SIG-M5 (cell line): ENCODE measurements at regions not wholly inside any gene's neighbourhood (a gene's known extent, or its start where the extent isn't known, plus 50 kb on each side); places are given as distances from the start of the nearest gene placed in this dataset.

ENCODE experiments used
- DNase-seq: peaks from one replicate; lab custom pipeline; 2025; lab: John Stamatoyannopoulos, UW

DNA sequence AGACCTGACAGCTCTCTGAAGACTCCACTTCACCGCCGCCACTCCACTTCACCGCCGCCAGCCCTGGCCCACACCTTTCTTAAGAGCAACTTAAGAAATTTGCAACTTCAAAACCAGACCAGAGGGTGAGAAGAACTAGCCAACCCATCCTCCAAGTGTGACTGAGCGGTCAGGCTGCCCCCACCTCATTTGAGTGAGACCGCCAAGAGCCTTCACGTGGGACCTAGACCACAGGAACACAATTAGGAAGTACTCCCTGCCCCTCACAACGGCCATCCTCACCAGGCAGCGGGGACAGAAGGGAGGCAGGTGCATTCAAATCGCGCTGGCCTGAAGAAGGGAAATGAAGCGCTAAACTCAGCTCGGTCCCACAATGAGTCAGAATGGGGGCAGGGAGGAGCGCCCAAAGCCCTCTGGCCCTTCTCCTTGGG is 156.8 kb upstream of the BCL6 start:
- no peak for DNase-seq

DNA sequence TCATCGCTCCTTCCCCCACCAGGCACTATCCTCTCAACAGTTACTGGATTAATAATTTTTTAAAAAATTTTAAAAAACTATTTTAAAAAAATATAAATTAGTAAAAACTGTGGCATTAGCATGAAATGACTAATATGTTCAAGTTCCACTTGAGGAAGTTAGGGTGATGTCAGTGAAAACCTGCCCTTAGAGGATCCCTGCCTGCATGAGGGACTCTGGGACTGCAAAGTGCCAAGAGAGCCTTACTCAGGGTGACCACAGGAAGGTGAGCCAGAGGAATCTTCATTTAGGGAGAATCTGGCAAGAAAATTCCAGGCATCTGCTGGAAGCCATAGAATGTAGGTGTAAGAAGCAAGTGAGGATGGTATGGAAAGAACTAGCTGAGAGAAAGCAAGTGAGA is 157.7 kb upstream of the BCL6 start:
- no peak for DNase-seq

DNA sequence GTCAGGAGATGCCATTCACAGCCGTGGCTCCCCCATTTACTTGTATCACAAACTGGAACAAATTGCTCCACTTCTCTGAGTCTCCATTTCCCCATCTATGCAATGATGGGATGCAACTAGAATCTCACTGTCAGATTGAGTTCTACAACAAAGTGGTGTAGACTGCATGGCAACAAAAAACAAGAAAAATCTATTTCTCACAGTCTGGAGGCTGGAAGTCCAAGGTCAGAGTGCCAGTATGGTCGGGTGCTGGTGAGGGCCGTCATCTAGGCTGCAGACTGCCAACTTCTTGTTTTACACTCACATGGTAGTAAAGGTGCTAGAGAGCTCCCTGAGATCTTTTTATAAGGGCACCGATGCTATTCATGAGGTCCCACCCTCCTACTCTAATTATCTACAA is 158.4 kb upstream of the BCL6 start:
- DNase-seq: no peak

DNA sequence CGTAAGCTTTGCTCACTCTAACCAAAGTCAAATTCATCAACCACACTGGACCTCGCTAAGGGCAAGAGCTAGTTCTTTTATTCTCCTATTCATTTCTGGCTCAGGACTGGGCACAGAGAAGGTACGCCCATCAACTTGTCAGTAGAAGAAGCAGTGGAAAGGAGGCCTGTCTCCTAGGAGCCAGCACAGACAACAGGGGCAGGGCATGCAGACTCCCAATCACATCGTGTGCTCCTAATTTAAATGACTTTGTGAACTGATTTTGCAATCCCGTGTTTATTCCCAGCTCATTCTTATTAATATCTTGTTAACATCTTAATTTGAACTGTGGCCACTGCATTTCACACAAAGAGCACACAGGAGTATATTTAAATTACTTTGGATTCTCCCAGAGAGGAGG is 161.1 kb upstream of the BCL6 start:
- DNase-seq: no peak

DNA sequence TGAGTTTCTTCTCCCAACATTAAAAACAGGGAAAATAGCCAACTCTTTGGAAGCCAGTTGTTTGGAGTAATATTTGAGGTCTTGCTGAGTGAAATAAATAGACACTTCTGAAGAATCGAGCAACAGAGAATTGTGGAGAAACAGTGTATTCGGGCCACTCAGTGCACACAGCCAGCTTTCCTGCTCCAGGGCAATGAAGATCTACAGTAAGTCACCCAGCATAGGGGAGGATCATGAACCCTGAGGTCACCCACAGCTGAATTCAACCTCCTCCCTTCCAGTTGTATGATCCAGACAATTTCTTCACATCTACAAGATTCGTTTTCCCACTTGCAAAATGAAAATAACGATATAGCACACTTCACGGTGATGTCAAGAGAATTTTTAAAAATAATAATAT is 161.7 kb upstream of the BCL6 start:
- DNase-seq: no peak

DNA sequence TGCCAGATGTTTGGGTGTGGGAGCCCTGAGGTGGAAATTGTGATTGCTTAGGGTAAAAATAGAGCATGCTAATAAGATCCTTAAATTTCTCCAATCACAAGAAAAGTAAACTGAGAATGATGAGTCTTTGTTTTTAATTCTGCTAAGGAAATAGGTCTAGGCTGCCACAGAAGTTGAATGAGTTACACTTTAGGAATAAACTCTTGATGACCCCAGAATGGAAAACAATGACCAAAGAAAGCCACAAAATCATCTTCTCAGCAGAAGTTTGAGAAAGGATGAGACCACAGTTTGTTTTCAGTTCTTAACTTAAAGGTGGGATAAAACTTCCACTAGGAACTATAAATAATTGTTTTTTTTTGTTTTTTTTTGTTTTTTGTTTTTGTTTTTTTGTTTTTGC is 164.6 kb upstream of the BCL6 start:
- DNase-seq: no peak

DNA sequence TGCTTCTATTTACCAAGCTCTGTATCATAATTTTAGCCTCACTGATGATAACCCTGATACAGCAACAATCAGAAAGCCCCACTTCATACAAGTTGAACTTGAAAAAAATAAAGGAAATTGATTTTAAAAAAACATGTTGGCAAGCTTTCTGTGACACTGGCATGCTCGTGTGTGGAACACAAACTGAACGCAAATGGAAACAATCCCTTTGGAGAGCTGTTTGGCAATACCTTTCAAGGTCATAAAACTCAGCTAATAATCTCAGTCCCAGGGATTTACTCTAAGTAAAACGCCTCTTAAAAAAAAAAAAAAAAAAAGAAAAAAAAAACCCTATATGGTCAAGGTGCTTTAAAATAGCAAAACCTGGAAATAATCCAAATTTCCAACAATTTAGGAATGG is 166.7 kb upstream of the BCL6 start:
- no peak for DNase-seq

DNA sequence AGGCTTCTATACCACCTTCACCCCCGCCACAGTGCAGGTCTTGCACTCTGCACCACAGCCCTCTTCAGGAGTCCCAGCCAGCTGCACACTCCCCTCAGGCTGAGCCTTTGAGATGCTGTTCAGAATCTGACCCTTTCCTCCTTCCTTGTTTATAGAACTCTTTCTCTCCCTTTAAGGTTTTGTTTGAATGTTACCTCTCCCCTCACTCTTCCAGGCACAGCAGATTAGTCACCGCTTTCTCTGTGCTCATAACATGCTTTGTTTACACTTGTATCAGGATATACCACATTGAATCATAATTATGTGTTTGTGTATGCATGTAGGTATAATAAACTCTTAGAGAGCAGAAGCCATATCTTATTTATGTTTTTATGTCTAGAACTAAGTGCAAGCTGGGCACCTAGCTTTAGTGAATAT is 168.4 kb upstream of the BCL6 start:
- no peak for DNase-seq

DNA sequence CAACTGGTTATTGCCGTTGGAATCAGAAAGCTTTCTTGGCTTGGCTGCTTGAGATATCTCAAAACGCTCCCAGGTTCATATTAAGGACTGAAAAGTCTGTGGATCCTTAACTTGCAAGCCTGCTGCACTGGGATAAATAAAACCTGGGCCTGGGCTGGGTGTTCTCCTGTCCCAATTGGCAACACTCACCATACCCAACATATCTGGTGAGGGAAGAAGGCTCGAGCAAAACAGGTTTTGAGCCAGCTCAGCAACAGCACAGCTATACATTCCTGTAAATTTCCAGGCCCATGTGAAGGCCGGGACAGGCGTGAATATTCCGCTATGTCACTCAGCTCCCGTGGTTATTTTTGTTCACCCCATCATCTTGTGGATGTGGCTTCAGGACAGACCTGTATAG is 169.0 kb upstream of the BCL6 start:
- no peak for DNase-seq

DNA sequence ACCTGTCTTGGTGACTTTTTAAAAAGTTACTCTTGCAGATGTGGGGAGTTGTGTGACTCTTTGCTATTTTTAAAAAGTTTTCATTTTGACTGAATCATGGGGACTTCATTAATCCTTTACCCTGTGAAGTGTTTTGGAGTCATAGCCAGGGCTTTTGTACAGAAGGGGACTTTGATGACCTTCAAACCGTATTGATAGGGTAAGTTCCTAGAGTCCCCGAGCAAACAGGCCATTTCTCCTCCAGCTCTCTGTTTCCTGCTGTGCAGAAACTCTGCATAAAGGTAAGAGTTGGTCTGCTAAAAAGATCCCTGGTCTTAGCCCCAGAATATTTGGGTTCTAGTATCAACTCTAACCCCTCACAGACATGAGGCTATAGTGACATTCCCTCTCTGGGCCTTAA is 170.8 kb upstream of the BCL6 start:
- DNase-seq: no peak

DNA sequence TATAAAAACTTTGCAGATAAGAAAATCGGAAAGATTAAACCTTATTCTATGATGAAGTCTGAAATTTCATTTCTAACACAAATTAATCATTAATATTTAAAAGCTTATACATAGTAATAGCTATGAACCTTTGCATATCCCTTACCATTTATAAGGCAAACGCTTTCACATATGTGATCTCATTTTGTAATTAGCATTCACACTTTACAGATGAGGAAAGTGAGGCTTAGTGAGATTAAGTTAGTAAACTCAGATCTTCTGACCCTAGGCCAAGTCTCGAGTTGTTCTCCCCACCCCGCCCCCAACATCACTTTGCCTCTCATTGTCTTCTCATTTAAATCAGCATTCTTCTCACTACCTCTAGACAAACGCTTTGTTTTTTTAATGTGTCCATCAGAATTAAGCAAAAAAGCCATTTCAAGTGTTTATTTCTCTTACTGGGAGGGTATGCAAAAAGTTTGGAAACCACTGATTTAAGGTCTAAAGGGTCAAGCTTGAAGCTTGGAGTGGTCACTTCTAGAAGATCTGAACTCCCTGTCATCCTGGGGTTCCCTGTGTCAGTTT is 172.9 kb upstream of the BCL6 start:
- no peak for DNase-seq

DNA sequence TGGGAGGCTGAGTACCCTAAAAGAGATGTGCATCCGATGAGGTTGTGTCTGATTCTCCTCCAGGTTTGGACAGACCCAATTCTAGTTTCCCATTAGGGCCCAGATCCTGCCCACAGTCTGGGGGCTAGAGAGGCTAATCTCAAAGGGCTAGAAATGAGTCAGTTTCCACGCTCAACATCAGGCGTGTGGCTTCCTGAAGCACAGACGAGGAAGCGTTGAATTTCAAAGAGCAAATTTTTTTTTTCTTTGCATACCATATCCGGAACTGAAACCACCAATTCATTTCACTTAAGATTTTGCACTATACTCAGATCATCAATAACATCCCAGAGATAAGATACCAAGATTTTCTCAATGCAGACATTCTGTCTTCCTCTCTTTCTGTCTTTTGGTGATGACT is 173.8 kb upstream of the BCL6 start:
- no peak for DNase-seq

DNA sequence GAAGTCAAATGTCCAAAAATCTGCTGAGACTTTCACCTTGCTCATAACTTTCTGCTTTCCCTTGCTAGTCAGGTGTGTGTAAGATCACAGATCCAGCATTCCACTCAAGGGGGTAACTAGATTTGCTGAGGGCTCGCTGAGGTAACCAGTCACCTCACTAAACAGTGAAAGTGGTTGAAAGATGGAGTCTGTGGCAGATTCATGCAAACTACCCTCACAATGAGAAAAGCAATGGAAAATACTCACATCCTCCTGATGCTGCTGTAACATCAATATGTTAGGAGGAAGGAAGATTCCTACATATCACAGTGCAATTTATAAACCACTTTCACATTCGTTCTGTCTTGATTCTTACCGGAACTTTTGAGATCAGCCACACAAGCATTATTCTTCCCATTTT is 174.3 kb upstream of the BCL6 start:
- no peak for DNase-seq

DNA sequence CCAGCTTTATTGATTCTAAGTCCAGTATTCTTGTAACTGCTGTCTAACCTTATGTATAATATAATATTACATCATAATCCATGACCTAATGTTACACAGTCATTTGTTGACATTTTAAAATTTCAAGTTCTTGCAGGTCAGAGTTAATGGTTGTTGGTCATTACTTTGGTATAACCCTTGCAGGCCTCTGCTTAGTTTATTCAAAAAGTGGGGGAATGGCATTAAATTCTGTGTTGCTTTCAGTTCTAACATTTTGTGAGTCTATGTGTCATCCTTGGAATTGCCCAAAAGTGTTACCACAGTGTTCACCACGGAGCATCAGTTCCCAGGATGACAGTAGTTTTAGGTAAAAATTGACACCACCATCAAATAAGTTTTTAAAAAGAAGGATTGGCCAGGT is 174.8 kb upstream of the BCL6 start:
- no peak for DNase-seq

DNA sequence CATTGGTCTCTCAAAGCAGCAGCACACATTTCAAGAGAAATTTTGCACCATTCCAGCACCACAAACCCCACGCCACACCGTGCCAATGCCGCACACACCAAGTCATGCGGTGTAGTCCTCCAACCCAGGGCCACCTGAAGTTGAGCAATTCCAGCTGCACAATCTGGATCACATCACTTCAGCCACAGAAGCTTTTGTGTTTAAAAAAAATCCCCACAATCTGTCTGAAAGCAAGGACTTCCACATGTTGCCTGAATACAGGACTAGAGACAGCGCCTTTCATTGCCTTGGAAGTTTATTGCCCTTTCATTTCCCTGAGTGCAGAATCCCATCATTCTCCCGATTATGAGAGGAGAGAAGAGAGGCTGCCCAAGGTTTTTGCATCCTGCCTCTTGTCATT is 175.6 kb upstream of the BCL6 start:
- no peak for DNase-seq

DNA sequence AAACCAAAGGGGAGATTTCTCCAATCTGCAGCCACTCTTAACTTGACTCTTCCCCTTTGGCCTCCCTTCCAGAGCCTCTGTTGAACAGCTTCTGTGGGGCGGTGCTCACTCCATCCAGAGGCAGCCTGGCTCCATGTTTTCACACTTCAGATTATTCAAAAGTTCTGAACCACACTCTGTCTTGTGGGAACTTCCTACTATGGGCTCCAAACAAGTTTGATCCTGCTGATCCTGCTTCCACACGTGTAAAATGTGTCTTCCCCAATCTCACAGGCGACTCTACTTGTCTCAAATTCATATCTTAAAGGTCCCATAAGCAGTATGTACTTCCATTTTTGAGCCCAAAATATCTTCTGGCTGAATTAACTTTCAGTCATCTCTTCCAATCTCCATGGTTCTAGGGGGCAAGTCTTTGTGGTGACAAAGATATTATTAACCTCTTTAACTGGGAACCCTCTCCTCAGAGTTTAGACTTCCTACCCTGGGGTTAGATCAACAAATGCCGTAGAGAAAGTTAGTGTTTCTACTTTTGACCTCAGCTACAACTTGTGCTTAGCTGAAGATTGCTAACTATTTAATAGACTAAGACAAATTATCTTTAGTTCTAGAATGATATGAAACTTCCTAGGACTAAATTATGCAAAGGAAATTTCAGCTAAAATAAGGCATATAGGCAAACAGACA is 176.3 kb upstream of the BCL6 start:
- no peak for DNase-seq

DNA sequence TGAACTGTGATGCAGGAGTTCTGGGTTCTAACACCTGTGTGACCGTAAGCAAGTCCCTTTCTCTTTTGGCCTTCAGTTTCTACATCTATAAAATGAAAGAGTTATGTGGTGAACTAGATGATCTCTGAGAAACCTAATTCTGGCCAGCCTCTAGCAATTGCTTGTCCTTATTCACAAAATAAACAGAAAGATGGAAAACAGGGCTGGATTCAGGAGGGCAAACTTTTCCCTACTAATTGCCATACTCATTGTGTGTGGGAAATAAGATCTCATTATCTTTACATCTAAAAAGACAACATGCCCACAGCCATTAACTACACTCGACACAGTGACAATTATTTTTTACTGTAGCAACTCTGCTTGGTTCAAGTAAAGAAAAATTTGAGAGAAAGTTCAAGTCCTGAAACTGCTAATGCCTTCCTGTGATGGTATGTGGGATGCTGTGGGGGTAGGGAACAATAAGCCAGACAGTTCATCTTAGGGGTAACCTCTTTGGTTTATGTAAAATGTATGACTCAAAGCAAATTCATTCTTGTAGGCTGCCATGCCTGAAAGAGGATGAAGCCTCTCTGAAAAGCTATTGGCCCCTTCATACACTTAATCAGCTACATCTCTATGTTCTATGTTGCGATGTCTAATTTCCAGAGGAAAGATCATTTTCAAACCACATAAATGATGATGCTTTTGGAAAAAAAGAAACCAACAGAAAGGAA is 177.6 kb upstream of the BCL6 start:
- DNase-seq: no peak

DNA sequence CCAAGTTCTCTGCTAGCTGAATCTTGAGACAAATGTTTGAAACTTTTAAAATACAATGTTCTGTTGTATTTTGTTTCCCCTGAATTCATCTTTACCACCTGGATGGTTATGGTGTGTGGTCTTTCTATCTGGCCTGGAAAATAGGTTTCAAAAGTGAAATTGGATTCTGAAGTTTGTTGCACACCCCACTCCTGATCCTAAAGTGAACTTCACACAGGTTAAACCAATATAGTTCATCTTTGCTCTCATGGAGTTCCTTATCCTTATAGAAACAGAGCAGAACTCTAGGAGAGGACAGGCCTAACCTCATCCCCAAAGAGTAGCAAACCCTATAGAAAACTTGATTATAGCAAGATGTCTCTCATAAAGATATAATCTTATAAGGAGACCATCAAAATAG is 179.4 kb upstream of the BCL6 start:
- no peak for DNase-seq

DNA sequence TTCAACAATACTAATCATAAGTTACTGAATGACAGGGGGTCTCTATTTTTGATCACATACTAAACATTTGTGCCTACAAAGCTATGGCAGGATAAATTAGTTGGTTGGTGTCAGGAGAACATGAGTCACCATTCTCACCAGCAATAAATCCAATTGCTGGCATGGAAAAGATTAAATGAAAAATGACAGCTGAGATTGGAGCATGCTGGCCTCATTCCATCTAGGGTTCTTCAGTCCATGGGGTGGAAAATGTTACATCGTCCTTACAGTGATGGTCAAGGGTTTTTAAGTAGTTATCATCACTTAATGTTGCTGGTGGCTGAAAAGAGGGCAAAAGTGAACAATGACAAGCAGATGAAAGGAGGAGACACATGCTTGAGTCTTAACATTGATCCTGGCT is 180.1 kb upstream of the BCL6 start:
- DNase-seq: no peak

DNA sequence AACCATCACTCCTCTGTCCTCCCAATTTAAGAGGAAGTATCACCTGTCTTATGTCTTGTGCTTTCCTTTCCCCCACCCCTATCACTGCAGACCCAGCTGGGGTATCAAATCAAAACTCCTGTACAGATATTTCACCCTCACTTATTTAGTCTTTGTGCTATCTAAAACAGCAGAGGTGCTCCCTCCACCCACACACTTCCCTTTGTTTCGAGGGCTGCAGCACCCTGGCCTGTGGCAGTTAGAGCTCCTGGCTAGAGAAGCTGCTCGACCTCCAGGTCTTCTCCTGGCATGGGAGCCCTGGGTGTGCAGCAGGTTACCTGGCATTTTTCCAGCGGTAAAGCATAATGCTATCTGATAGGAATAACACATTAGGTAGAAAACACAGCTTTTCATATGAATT is 181.4 kb upstream of the BCL6 start:
- no peak for DNase-seq

DNA sequence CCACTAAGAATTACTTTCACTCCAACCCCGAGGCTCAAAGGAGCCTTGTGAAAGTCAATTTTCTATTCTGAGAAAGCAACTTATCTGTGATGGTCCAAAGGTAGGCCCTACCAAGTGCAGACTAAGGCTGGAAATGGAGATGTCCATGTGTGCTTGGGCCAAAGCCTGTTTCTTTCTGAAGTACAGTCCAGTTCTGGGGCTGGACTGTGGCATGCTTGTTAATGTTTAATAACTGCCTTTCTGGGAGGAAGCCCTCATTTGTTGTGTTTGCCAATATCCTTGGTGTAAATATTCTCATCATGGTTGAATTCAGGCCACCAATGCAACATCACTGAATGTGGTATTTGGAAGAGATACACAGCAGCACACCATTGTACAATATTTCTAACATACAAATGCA is 182.3 kb upstream of the BCL6 start:
- DNase-seq: no peak

DNA sequence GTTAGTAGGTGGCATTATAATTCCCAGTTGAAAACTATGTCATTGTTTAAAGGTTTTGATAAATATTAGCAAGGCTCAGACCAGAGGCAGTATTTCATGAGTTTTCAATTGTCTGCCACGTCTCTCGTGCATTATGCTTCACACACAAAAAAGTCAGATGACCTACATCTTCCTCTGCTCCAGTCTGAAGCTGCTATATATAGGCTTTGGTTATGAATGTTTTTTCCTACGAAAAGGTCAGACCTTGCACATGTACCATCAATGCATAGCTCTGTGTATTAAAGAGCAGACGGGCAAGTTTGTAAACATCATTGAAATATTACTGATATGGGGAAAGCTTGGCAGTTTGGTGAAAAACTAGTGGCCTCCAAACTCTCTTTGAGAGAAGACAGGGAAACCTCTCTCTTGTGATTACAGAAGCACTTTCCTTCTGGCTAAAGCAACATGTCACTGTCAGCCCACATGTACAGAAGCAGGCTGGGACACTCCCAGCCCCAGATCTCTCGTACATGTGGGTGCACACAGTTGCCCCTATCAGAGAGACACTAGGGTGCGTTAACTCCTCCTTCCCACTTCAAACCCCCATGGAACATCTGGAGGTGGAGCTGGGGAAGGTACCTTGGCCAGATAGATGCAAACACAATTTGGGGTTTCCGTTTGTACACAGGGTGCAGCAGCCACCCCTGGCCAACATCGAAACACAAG is 184.0 kb upstream of the BCL6 start:
- DNase-seq: no peak

DNA sequence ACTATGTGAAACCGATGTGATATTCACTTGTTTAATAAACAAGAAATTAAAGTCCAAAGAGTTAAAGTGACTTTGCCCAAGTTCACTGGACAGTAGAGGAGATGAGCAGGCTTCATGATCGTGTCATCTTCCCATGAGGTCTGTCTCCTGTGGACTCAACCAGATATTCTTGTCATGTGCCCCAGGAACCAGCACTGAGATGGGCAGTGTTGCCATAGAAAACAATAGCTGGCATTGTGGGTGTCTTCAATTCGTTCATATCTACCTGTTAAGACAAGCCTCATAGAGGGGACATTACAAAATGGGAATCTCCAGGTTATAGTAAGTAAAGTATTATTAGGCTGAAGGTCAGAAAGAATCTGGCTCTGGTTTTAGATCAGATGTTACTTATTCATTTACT is 184.8 kb upstream of the BCL6 start:
- no peak for DNase-seq
